GM23248 (cell line): ENCODE measurements at regions not wholly inside any gene's neighbourhood (a gene's known extent, or its start where the extent isn't known, plus 50 kb on each side); places are given as distances from the start of the nearest gene placed in this dataset.

Source experiments
- EZH2 ChIP-seq: fragments of 200-600 bp; sonication (generic); IDR thresholded peaks from 2 replicates; pipeline ENCODE4 v1.6.1; 2018; ENCODE audit warnings: antibody characterized with exemption, mild to moderate bottlenecking; ENCODE audit not compliant: insufficient read depth, poor library complexity, severe bottlenecking
- EZH2phosphoT487 ChIP-seq: fragments of 200-600 bp; sonication (generic); IDR thresholded peaks from 2 replicates; pipeline ENCODE4 v1.6.1; 2018; ENCODE audit warnings: antibody characterized with exemption, moderate library complexity, mild to moderate bottlenecking, low read depth; ENCODE audit not compliant: insufficient read depth

DNA sequence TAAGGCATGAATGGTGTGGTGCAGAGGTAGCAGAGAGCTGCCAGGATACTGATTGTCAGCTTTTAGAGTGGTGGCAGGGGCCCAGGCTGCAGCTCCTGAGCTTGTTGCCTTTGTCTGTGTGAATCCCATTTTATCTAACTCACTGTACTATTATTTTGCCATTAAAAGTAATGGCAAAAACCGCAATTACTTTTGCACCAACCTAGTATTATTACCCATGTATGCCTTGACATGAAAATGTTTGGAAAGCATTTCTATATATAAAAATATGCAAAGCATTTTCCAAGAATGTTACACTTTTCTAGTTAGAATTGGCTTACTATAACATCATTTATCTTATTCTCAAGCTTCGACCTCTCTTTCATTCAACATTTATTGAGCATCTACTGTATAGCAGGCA is 308.1 kb upstream of the MYOCD start:
- TF ChIP-seq EZH2 (no peak), EZH2phosphoT487 (no peak)
